GM10266 (cell line): ENCODE measurements at regions not wholly inside any gene's neighbourhood (a gene's known extent, or its start where the extent isn't known, plus 50 kb on each side); places are given as distances from the start of the nearest gene placed in this dataset.

Source experiments
- DNase-seq: peaks from one replicate; pipeline ENCODE4 v3.0.0; 2012; ENCODE audit errors: extremely low spot score
- TF ChIP-seq, protein P1 (sequence below): IDR thresholded peaks from 2 replicates; pipeline ENCODE4 v1.5.1; 2012; ENCODE audit warnings: mild to moderate bottlenecking, low read depth; ENCODE audit not compliant: control insufficient read depth, insufficient read depth; ENCODE audit errors: missing control alignments

DNA sequence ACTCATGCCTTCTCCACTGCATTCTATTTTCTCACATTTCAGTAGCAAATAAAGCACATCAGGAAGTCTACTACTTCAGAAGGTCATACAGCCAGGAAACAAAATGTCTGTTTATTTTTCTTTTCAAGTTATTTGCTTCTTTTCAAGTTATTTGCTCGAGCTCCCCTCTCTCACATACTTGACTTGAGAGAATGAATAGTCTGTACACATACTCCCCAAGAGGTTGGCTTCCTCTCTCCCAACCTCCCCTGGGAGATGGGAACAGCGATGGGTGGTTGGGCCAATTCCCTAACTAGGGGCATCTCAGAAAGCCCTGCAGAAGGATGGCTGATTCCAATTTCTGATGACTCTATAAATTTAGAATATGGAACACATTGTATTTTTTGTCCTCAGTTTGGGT, 64.7 kb upstream of the PTPN13 start:
- DNase-seq, result no peak
- TF ChIP-seq, protein P1, sequence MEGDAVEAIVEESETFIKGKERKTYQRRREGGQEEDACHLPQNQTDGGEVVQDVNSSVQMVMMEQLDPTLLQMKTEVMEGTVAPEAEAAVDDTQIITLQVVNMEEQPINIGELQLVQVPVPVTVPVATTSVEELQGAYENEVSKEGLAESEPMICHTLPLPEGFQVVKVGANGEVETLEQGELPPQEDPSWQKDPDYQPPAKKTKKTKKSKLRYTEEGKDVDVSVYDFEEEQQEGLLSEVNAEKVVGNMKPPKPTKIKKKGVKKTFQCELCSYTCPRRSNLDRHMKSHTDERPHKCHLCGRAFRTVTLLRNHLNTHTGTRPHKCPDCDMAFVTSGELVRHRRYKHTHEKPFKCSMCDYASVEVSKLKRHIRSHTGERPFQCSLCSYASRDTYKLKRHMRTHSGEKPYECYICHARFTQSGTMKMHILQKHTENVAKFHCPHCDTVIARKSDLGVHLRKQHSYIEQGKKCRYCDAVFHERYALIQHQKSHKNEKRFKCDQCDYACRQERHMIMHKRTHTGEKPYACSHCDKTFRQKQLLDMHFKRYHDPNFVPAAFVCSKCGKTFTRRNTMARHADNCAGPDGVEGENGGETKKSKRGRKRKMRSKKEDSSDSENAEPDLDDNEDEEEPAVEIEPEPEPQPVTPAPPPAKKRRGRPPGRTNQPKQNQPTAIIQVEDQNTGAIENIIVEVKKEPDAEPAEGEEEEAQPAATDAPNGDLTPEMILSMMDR, result no peak

DNA sequence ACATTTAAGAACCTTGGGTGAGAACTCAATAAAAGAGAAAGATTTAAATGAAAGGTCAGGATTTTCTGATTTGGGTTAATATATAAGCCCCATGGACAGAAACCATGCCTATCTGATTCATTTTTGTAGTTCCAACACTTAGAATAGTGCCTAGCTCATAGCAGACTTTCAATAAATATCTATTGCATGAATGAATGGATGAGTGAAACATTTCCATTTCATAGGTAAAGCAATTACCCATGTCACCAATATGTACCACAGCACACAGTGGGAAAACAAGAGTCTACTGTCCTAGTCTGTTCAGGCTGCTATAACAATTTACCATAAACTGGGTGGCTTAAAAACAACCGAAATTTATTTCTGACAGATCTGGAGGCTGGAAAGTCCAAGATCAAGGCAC, 63.9 kb upstream of the PTPN13 start:
- TF ChIP-seq, protein P1, result no peak
- no peak for DNase-seq

DNA sequence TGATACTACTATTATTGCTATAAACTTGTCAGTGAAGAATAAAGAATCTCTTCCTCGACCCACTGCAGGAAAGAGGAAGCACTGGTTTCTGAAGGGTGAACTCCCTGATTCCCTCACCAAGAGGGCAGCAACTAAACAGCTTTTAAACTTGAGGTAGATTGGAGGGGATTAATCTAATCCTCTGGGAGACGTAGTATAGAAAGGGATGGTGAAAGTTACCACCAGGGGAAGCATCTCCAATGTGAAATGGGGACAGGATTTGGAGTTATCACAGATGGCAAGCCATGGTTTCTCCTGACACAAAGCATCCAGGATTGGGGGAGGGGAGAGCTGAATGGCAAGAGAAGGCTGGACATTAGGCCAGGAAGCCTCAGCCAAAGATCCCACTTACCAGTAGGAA, 62.7 kb upstream of the PTPN13 start:
- TF ChIP-seq, protein P1, result no peak
- no peak for DNase-seq

DNA sequence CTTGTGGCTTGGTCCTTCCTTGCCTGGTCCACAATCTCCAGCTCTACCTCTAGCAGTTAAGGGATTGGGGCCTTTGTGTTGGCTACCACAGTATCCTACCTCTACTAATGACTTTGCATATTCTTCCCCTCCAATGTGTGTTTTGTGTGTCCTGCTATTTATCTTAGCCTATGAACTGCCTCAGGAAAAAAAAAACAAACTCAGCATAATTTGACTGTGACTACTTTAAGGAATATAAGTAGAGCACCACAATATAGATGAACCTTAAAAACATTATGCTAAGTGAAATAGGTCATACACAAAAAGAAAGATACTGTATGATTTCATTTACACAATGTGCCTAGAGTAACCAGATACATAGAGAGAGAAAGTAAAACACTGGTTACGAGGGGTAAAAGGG, 61.3 kb upstream of the PTPN13 start:
- DNase-seq, result no peak
- TF ChIP-seq, protein P1, result no peak

DNA sequence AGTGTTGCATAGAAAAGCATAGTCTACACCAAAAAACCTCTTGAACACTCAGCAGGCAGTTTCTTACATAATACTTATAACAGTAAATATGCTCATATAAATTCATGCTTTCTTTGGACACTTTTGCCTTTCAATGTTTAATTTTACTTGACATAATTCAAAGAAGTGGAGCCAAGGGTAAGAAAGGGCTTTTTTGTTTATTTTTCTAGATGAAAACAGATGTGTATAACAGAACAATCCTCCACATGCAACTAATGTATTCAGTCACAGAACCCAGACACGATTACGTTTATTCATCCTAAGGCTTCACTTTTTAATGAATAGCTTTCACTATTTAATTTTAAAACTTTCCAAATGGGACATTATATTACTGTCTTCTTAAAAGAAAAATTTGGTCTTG, 58.0 kb upstream of the PTPN13 start:
- TF ChIP-seq, protein P1, result no peak
- no peak for DNase-seq

DNA sequence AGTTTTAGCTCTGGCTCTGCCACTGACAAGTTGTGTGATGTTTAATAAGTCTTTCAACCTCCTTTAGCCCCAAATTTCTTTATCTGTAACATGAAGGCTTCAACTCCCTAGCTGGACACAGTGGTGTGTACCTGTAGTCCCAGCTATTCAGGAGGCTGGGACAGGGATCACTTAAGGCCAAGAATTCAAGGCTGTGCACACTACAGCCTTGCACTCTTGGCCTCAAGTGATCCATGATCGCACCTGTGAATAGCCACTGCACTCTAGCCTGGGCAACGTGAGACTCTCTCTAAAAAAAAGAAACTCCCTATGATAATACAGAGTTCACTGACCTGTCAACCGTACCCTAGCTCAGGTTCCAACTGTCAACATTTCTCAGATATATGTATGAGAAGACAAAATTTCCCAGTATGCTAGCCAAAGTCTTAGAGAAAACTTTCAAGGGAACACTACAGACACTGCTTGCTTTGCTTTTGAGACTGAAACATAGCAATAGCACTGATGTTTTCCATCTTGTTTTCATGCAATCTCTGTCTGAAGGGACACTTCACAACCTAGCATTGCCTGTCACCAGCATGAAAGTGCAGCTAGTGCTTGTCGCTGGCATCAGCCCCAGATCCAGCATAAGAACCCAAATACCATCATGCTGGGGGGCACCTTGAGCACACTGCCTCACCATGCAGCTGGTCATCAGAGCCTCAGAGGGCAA, 51.6 kb upstream of the PTPN13 start:
- TF ChIP-seq, protein P1, result no peak
- DNase-seq, result no peak

DNA sequence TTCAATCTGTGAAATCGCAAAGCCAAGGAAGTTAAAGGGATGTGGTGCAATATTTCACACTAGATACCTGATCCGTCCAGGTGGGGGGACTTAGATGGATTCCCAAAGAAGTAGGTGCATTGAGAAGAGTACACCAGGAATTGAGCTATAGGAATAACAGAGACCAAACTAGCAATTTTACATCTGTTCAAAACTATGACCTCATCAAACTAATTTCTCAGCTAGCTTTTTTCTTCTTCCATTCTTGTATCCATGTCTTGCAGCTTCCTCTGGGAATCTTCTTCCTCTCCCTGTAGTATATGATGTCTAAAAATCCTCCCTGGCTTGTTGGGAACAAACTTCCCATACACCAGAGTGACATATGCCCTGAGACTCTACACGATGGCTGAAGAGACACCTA, 51.0 kb upstream of the PTPN13 start:
- DNase-seq, result no peak
- TF ChIP-seq, protein P1, result no peak
